Liver (tissue), 8 donors: ENCODE measurements at regions not wholly inside any gene's neighbourhood (a gene's known extent, or its start where the extent isn't known, plus 50 kb on each side); places are given as distances from the start of the nearest gene placed in this dataset.

Experiments
- DNase-seq: peaks from one replicate; pipeline ENCODE4 v3.0.0-alpha.2; 2017; ENCODE audit warnings: low spot score
- H3K27ac ChIP-seq, 2 donors: one replicate each; pipeline ENCODE4 v1.7.0; 2013; ENCODE audit warnings: inconsistent platforms in 2 of 2, low read length in 2 of 2, control low read depth in 1 of 2, low read depth in 1 of 2, mild to moderate bottlenecking in 1 of 2
- H3K27me3 ChIP-seq, 4 donors: one replicate each; pipeline versions ENCODE4 v1.6.1 to v1.7.0; 2013; ENCODE audit warnings: low read length in 3 of 4, inconsistent platforms in 1 of 4, mild to moderate bottlenecking in 1 of 4, moderate library complexity in 1 of 4; ENCODE audit not compliant: control insufficient read depth in 4 of 4, insufficient read depth in 4 of 4
- H3K36me3 ChIP-seq, 4 donors: one replicate each; pipeline versions ENCODE4 v1.6.1 to v1.7.0; 2013; ENCODE audit warnings: low read length in 3 of 4, mild to moderate bottlenecking in 3 of 4, low read depth in 1 of 4, moderate library complexity in 1 of 4; ENCODE audit not compliant: control insufficient read depth in 4 of 4, insufficient read depth in 3 of 4
- H3K4me1 ChIP-seq, 4 donors: one replicate each; pipeline versions ENCODE4 v1.6.1 to v1.7.0; 2013; ENCODE audit warnings: low read length in 3 of 4, mild to moderate bottlenecking in 3 of 4, moderate library complexity in 1 of 4; ENCODE audit not compliant: control insufficient read depth in 4 of 4, insufficient read depth in 4 of 4
- H3K4me3 ChIP-seq, 3 donors: one replicate each; pipeline versions ENCODE4 v1.6.1 to v1.7.0; 2013; ENCODE audit warnings: low read length in 3 of 3, control low read depth in 1 of 3, low read depth in 1 of 3, mild to moderate bottlenecking in 1 of 3
- H3K9ac ChIP-seq, 2 donors: one replicate each; pipeline ENCODE4 v1.7.0; 2013; ENCODE audit warnings: low read length in 2 of 2, mild to moderate bottlenecking in 2 of 2, moderate library complexity in 2 of 2, control low read depth in 1 of 2, low read depth in 1 of 2
- H3K9me3 ChIP-seq, 4 donors: one replicate each; pipeline versions ENCODE4 v1.6.1 to v1.7.0; 2013; ENCODE audit warnings: low read length in 3 of 4; ENCODE audit not compliant: control insufficient read depth in 4 of 4
- ATF3 ChIP-seq: IDR thresholded peaks from 2 replicates; pipeline ENCODE4 v1.6.1; 2016; ENCODE audit warnings: antibody characterized with exemption
- CTCF ChIP-seq: fragments of 150-350 bp; IDR thresholded peaks from 2 replicates; pipeline ENCODE4 v1.5.1; 2017; ENCODE audit warnings: improper control_type of control experiment, low read depth, low read length; ENCODE audit not compliant: missing input control
- EGR1 ChIP-seq, 2 donors: IDR thresholded peaks; 2 replicates each; pipeline ENCODE4 v1.6.1; 2016 to 2018; ENCODE audit warnings: antibody characterized with exemption in 2 of 2, low read depth in 2 of 2
- FOXA1 ChIP-seq: IDR thresholded peaks from 2 replicates; pipeline ENCODE4 v1.6.1; 2016; ENCODE audit warnings: antibody characterized with exemption
- GABPA ChIP-seq, 2 donors: IDR thresholded peaks in 1 of 2; conservative IDR thresholded peaks in 1 of 2; 2 replicates each; pipeline ENCODE4 v1.6.1; 2016; ENCODE audit warnings: antibody characterized with exemption in 2 of 2, mild to moderate bottlenecking in 1 of 2, moderate library complexity in 1 of 2
- HNF4A ChIP-seq, 2 donors: conservative IDR thresholded peaks; 2 replicates each; pipeline ENCODE4 v1.6.1; 2016; ENCODE audit warnings: antibody characterized with exemption in 2 of 2, mild to moderate bottlenecking in 2 of 2
- HNF4G ChIP-seq: IDR thresholded peaks from 2 replicates; pipeline ENCODE4 v1.6.1; 2016; ENCODE audit warnings: antibody characterized with exemption
- JUND ChIP-seq, 2 donors: IDR thresholded peaks; 2 replicates each; pipeline ENCODE4 v1.6.1; 2016; ENCODE audit warnings: antibody characterized with exemption in 2 of 2
- MAX ChIP-seq: IDR thresholded peaks from 2 replicates; pipeline ENCODE4 v1.6.1; 2016; ENCODE audit warnings: antibody characterized with exemption
- NR2F2 ChIP-seq: IDR thresholded peaks from 2 replicates; pipeline ENCODE4 v1.6.1; 2016; ENCODE audit warnings: antibody characterized with exemption
- RXRA ChIP-seq, 2 donors: IDR thresholded peaks; 2 replicates each; pipeline ENCODE4 v1.6.1; 2017 to 2018; ENCODE audit warnings: antibody characterized with exemption in 2 of 2, mild to moderate bottlenecking in 1 of 2
- SP1 ChIP-seq: IDR thresholded peaks from 2 replicates; pipeline ENCODE4 v1.6.1; 2018; ENCODE audit warnings: antibody characterized with exemption, mild to moderate bottlenecking
- TAF1 ChIP-seq: conservative IDR thresholded peaks from 2 replicates; pipeline ENCODE4 v1.6.1; 2016; ENCODE audit warnings: antibody characterized with exemption, mild to moderate bottlenecking
- YY1 ChIP-seq: IDR thresholded peaks from 2 replicates; pipeline ENCODE4 v1.6.1; 2016; ENCODE audit warnings: antibody characterized with exemption, mild to moderate bottlenecking
- WGBS: extraction: QIAGEN DNeasy Blood & Tissue Kit; methylation state at CpG from one replicate; pipeline ENCODE4 v1.1.7; 2013; 5-methylcytosine and 5-hydroxymethylcytosine counted together
- TF ChIP-seq, protein P1 (sequence below): IDR thresholded peaks from 2 replicates; pipeline ENCODE4 v1.6.1; 2016; ENCODE audit warnings: antibody characterized with exemption
- TF ChIP-seq, protein P2 (sequence below): IDR thresholded peaks from 2 replicates; pipeline ENCODE4 v1.6.1; 2016; ENCODE audit warnings: antibody characterized with exemption, mild to moderate bottlenecking
- donor health status: healthy.
- donor health status: healthy.
- donor health status: healthy.
- donor health status: healthy.
- donor health status: healthy.

GRCh38 chr17:79281803-79282202, 207.2 kb downstream of the ENGASE start (continued):
- no peak for TF ChIP-seq ATF3
- TF ChIP-seq RXRA (IDR thresholded peaks at IDR 0.05) = peak; percentile 40 to 83
- no peak for TF ChIP-seq FOXA1

GRCh38 chr17:79280866-79281572, 206.4 kb downstream of the ENGASE start:
- Histone ChIP-seq H3K27me3 (no peaks in the 10 kb centered on the region), H3K9ac (no peak overlapping the region), H3K4me3 (no peak overlapping the region), H3K4me1 (peaks cover 8 to 21% (median 15%) of the 10 kb centered on the region in 4 donors), H3K36me3 (no peaks in the 10 kb centered on the region), H3K9me3 (no peaks in the 10 kb centered on the region), H3K27ac (no peak overlapping the region)
- TF ChIP-seq JUND (IDR thresholded peaks at IDR 0.05) (no peak), MAX (no peak), GABPA (IDR thresholded peaks at IDR 0.05 in 1 of 2, conservative IDR thresholded peaks at IDR 0.05 in 1 of 2) (no peak), HNF4A (conservative IDR thresholded peaks at IDR 0.05) (no peak), CTCF (no peak), ATF3 (no peak), HNF4G (no peak)
- TF ChIP-seq, protein P1, sequence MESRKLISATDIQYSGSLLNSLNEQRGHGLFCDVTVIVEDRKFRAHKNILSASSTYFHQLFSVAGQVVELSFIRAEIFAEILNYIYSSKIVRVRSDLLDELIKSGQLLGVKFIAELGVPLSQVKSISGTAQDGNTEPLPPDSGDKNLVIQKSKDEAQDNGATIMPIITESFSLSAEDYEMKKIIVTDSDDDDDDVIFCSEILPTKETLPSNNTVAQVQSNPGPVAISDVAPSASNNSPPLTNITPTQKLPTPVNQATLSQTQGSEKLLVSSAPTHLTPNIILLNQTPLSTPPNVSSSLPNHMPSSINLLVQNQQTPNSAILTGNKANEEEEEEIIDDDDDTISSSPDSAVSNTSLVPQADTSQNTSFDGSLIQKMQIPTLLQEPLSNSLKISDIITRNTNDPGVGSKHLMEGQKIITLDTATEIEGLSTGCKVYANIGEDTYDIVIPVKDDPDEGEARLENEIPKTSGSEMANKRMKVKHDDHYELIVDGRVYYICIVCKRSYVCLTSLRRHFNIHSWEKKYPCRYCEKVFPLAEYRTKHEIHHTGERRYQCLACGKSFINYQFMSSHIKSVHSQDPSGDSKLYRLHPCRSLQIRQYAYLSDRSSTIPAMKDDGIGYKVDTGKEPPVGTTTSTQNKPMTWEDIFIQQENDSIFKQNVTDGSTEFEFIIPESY = no peak
- DNase-seq = no peak
- WGBS = 67% methylated on average over 13 of the region's 13 CpGs

DNA sequence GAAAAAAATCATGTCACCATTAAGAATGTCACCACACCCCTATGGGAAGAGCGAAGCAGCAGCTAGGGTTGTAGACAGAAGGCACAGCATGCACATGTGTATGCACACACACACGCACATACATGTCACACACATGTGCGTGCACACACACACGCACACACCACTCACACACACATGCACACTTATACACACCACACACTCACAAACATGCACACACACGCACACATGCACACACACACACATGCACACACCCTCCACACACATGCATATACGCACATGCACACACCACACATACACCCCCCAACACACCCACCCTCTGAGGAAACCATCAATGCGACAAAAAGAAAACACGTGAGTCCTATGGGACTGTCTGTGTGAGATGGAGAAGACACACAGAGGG, 205.4 kb downstream of the ENGASE start:
- 94% methylated on average over 8 of the region's 8 CpGs for WGBS
- Histone ChIP-seq H3K9ac (no peak overlapping the region), H3K36me3 (no peaks in the 10 kb centered on the region), H3K9me3 (no peaks in the 10 kb centered on the region), H3K4me3 (no peak overlapping the region), H3K4me1 (peaks cover 8 to 21% (median 15%) of the 10 kb centered on the region in 4 donors), H3K27me3 (no peaks in the 10 kb centered on the region), H3K27ac (no peak overlapping the region)
- DNase-seq = no peak
- TF ChIP-seq MAX (no peak), EGR1 (IDR thresholded peaks at IDR 0.05; ENCODE audit: low read depth in 2 of 2) (no peak), SP1 (no peak), YY1 (no peak), FOXA1 (no peak), ATF3 (no peak), GABPA (IDR thresholded peaks at IDR 0.05 in 1 of 2, conservative IDR thresholded peaks at IDR 0.05 in 1 of 2) (no peak), HNF4G (no peak), NR2F2 (no peak), TAF1 (no peak), CTCF (no peak), JUND (IDR thresholded peaks at IDR 0.05) (no peak)
- TF ChIP-seq, protein P2, sequence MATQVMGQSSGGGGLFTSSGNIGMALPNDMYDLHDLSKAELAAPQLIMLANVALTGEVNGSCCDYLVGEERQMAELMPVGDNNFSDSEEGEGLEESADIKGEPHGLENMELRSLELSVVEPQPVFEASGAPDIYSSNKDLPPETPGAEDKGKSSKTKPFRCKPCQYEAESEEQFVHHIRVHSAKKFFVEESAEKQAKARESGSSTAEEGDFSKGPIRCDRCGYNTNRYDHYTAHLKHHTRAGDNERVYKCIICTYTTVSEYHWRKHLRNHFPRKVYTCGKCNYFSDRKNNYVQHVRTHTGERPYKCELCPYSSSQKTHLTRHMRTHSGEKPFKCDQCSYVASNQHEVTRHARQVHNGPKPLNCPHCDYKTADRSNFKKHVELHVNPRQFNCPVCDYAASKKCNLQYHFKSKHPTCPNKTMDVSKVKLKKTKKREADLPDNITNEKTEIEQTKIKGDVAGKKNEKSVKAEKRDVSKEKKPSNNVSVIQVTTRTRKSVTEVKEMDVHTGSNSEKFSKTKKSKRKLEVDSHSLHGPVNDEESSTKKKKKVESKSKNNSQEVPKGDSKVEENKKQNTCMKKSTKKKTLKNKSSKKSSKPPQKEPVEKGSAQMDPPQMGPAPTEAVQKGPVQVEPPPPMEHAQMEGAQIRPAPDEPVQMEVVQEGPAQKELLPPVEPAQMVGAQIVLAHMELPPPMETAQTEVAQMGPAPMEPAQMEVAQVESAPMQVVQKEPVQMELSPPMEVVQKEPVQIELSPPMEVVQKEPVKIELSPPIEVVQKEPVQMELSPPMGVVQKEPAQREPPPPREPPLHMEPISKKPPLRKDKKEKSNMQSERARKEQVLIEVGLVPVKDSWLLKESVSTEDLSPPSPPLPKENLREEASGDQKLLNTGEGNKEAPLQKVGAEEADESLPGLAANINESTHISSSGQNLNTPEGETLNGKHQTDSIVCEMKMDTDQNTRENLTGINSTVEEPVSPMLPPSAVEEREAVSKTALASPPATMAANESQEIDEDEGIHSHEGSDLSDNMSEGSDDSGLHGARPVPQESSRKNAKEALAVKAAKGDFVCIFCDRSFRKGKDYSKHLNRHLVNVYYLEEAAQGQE = no peak
